ENCODE measurements at regions not wholly inside any gene's neighbourhood (a gene's known extent, or its start where the extent isn't known, plus 50 kb on each side); places are given as distances from the start of the nearest gene placed in this dataset.

GRCh38 chr1:96510911-96511310, 210.7 kb upstream of the PTBP2 start:
- Histone ChIP-seq H3K9ac (ENCODE audit: insufficient read depth in 1 of 2, low read depth in 2 of 2, low read length in 2 of 2) (no peak overlapping the region), H3K4me2 (ENCODE audit: insufficient read depth, low read length) (no peak overlapping the region), H3K27ac (ENCODE audit: extremely low read depth, low read depth, low read length) (no peak overlapping the region), H3K9me1 (ENCODE audit: control insufficient read depth, insufficient read depth, low read length) (no peaks in the 10 kb centered on the region), H3K9me3 (replicated peaks; ENCODE audit: control insufficient read depth, insufficient read depth, low read depth, low read length) (0 out of 2 replicates have a peak, but pooled peaks cover 2% of the 10 kb centered on the region), H3K36me3 (ENCODE audit: control insufficient read depth, insufficient read depth, low read length) (no peaks in the 10 kb centered on the region), H3K4me3 (no peak overlapping the region), H3K79me2 (ENCODE audit: control insufficient read depth, insufficient read depth, low read length) (no peaks in the 10 kb centered on the region), H3K27me3 (ENCODE audit: control insufficient read depth in 2 of 2, insufficient read depth in 2 of 2, low read length in 2 of 2) (no peaks in the 10 kb centered on the region), H2AFZ (ENCODE audit: low read depth, low read length) (no peak overlapping the region), H4K20me1 (replicated peaks; ENCODE audit: control insufficient read depth, insufficient read depth, low read length) (no peaks in the 10 kb centered on the region), H3K4me1 (replicated peaks in 1 of 2; ENCODE audit: control insufficient read depth in 2 of 2, insufficient read depth in 2 of 2, low read length in 2 of 2) (no peaks in the 10 kb centered on the region)
- POLR2A ChIA-PET: no interaction called here
- intact Hi-C loops (cut with micrococcal nuclease) (no loop called here), in situ Hi-C loops (cut with MboI) (no loop called here)
- CTCF ChIA-PET (ENCODE audit: low intra/inter-chr PET ratio): no interaction called here
- no peak for DNase-seq (ENCODE audit: extremely low read depth in 1 of 4, low spot score in 3 of 4)
- ATAC-seq: no peak
- 0% methylated on average over 3 of the region's 3 CpGs for WGBS (ENCODE audit: insufficient coverage, low coverage, missing lambda C conversion rate)
- TF ChIP-seq ESRRB (CRISPR knock-in tag; IDR thresholded peaks at IDR 0.05; ENCODE audit: borderline replicate concordance) (no peak), ZBTB12 (CRISPR knock-in tag; IDR thresholded peaks at IDR 0.05) (no peak), HOXB6 (CRISPR knock-in tag; IDR thresholded peaks at IDR 0.05; ENCODE audit: borderline replicate concordance) (no peak), ZNF311 (CRISPR knock-in tag; IDR thresholded peaks at IDR 0.05) (no peak), ZBTB26 (CRISPR knock-in tag; IDR thresholded peaks at IDR 0.05) (no peak), ZNF655 (CRISPR knock-in tag; IDR thresholded peaks at IDR 0.05) (no peak), ZZZ3 (IDR thresholded peaks at IDR 0.05) (no peak)
- no peak for FAIRE-seq
- BruUV-seq (replicated peaks): no TSS peak
